ENCODE measurements at regions not wholly inside any gene's neighbourhood (a gene's known extent, or its start where the extent isn't known, plus 50 kb on each side); places are given as distances from the start of the nearest gene placed in this dataset.

DNA sequence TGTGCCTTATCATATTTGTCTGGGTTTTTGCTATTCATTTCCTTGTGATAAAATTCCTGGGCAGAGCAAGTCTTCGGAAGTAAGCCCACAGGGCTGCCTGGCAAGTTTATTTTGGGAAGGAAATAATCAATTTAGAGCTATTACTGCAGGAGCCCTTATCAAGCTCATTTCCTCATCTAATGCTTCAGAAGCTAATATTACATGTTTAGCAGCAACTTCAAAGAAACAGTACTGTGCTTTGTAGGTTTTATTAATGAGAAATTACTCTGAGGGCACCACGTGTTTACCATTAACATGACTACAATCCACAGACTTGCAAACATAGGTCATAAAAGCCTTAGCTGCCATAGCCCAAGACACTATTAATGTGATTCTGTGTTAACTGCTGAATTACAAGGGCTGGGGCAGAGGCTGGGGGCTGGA is 540.0 kb downstream of the SPRY1 start:
- DNase-seq (ENCODE audit: low read depth): no peak
- TF ChIP-seq, protein P1, sequence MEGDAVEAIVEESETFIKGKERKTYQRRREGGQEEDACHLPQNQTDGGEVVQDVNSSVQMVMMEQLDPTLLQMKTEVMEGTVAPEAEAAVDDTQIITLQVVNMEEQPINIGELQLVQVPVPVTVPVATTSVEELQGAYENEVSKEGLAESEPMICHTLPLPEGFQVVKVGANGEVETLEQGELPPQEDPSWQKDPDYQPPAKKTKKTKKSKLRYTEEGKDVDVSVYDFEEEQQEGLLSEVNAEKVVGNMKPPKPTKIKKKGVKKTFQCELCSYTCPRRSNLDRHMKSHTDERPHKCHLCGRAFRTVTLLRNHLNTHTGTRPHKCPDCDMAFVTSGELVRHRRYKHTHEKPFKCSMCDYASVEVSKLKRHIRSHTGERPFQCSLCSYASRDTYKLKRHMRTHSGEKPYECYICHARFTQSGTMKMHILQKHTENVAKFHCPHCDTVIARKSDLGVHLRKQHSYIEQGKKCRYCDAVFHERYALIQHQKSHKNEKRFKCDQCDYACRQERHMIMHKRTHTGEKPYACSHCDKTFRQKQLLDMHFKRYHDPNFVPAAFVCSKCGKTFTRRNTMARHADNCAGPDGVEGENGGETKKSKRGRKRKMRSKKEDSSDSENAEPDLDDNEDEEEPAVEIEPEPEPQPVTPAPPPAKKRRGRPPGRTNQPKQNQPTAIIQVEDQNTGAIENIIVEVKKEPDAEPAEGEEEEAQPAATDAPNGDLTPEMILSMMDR (conservative IDR thresholded peaks at IDR 0.05; ENCODE audit: low read length): no peak
- H3K4me3 ChIP-seq (ENCODE audit: low read length): no peak overlapping the region

DNA sequence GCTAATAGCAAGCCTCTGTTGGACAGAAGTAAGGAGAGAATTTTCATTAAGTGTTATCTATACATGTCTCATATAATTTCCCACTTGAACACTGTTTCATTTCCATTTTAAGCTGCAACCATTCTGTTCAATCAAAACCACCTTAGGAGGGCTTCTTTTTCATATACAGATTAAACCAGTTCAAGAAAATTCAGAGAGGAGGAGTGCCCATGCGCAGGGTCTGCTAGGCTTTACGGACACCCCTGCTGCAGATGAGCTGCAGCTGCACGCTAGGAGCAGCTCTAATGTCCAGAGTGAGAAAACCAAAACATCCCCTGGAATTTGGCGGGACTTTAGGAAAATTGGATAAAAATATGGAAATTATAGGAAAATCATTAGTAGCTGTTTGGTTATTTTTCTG is 541.0 kb downstream of the SPRY1 start:
- TF ChIP-seq, protein P1 (conservative IDR thresholded peaks at IDR 0.05; ENCODE audit: low read length): no peak
- no peak overlapping the region for H3K4me3 ChIP-seq (ENCODE audit: low read length)
- no peak for DNase-seq (ENCODE audit: low read depth)

DNA sequence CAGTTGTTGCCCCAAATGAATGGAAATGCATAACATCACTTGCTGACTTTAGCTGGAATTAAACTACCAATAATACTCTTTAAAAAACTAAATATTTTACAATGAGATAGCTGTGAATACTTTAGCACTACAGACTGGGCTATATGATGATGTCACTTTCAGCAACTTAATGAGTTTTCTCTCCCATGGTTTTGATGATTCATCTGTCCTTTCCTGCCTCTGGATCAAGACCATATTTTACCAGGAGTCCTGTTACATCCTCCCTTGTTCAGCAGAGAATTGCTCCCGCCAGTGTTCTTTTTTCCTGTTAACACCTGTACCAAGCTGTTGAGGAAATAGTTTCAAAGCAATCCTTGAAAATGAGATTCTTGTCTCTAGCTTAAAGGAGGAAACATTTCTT is 543.0 kb downstream of the SPRY1 start:
- DNase-seq (ENCODE audit: low read depth): peak; percentile 70

DNA sequence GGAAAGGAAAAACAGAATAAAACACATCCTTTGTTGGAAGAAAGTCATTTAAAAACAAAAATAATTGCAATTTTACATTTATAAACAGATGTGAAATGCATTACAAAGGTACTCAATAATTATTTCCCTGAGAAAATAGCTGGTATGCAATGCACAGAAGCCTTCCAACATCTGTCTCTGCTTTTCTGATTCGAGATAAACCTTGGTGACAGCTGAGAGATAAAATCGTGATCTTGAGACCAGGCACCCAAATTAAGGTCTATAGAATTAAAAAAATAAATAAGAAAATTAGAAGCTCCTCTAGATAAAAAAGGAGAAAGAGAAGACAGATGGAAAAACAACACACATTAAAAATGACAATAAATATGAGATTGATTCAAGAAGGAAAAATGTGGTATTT is 544.0 kb downstream of the SPRY1 start:
- no peak for DNase-seq (ENCODE audit: low read depth)
- TF ChIP-seq, protein P1 (conservative IDR thresholded peaks at IDR 0.05; ENCODE audit: low read length): no peak
- no peak overlapping the region for H3K4me3 ChIP-seq (ENCODE audit: low read length)

More for the DNA sequence above, 543.0 kb downstream of the SPRY1 start:
- no peak overlapping the region for H3K4me3 ChIP-seq (ENCODE audit: low read length)
- TF ChIP-seq, protein P1 (conservative IDR thresholded peaks at IDR 0.05; ENCODE audit: low read length): no peak

DNA sequence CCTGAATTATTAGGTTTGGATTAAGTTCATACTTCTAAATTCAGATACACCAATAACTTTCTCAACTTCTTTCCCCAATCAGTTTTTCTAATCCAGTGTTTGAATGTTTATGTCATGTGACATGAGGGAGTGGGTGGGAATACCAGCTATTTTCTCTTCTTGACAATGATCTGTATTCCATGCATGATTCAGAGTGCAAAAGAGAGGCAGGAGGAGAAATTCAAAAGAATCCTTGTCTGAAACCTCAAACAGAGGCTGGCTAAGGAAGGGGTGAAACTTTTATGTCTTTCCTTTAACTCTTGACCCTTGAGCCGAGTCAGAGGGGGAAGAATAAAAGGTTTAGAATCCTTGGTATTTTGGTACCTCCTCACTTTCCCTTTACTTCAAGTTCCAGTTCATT is 544.7 kb downstream of the SPRY1 start:
- TF ChIP-seq, protein P1 (conservative IDR thresholded peaks at IDR 0.05; ENCODE audit: low read length): no peak
- DNase-seq (ENCODE audit: low read depth): peak; percentile 32
- H3K4me3 ChIP-seq (ENCODE audit: low read length): no peak overlapping the region

DNA sequence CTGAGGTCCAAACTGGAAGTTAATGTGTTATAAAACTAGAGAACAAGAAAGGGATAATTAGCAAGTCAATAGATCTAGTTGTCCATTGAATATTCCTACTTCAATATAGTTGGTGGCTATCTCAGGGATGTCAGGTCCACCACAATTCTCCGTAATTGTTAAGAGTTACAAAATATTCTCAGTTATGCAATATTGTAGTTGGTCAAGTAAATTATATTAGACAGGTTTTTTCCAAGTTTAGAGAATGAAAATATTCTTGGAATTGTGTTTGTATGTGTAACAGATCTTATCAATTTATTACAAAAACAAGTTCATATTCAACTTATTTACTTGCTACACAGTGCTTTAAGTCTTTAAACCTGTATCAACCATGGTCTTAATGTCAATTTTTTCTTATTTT is 547.4 kb downstream of the SPRY1 start:
- DNase-seq (ENCODE audit: low read depth): peak; percentile 34
- H3K4me3 ChIP-seq (ENCODE audit: low read length): no peak overlapping the region
- TF ChIP-seq, protein P1 (conservative IDR thresholded peaks at IDR 0.05; ENCODE audit: low read length): no peak

DNA sequence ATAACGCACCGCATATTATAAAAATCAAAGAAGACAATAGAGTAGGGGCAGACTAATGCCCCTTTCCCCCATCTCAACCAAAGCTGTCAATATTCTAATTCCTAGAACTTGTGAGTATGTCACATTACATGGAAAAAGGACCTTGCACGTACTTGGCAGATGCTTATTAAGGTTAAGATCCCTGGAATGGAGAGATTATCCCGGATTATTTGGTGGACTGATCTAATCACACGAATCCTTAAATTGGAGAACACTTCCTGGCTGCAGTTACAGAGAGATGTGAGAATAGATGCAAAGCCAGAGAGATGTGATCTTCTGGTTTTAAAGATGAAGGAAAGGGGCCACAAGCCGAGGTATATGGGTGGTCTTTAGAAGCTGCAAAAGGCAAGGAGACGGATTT is 548.7 kb downstream of the SPRY1 start:
- TF ChIP-seq, protein P1 (conservative IDR thresholded peaks at IDR 0.05; ENCODE audit: low read length): no peak
- no peak overlapping the region for H3K4me3 ChIP-seq (ENCODE audit: low read length)
- no peak for DNase-seq (ENCODE audit: low read depth)
